ENCODE measurements at regions not wholly inside any gene's neighbourhood (a gene's known extent, or its start where the extent isn't known, plus 50 kb on each side); places are given as distances from the start of the nearest gene placed in this dataset.
A peak's percentile ranks its signal among the peaks of the same experiment; 100 is the strongest.

- TF ChIP-seq ZNF384 (IDR thresholded peaks at IDR 0.05) (no peak), NFRKB (IDR thresholded peaks at IDR 0.05) (no peak), L3MBTL2 (conservative IDR thresholded peaks at IDR 0.05) (no peak), BHLHE40 (IDR thresholded peaks at IDR 0.05; ENCODE audit: borderline replicate concordance) (no peak), SP1 (IDR thresholded peaks at IDR 0.05) (no peak), FOXA1 (IDR thresholded peaks at IDR 0.05) (no peak), SUZ12 (IDR thresholded peaks at IDR 0.05) (no peak), PKNOX1 (IDR thresholded peaks at IDR 0.05) (0 out of 2 replicates have a peak, but pooled peaks have one; percentile 15)
Measured at GRCh38 chr5:106189121-106189809, 1481.5 kb downstream of the EFNA5 start.

Data from HEK293T (cell line).